Activated naive CD8-positive, alpha-beta T cell treated with anti-CD3 and anti-CD28 coated beads, Interleukin-2, amount 10 ng/mL, durations not matched to agents 7 days and 5 days (primary cell): ENCODE measurements at regions not wholly inside any gene's neighbourhood (a gene's known extent, or its start where the extent isn't known, plus 50 kb on each side); places are given as distances from the start of the nearest gene placed in this dataset.
"Not testable (repeated sequence)": the region's sequence is repeated elsewhere in the genome, so short reads cannot be mapped to it uniquely, and the experiment has no call there.

Experiments
- ATAC-seq: fragments of 150-1000 bp; cut with Tn5 transposase; one replicate; pipeline ENCODE4 v1.10.0; 2021; ENCODE audit warnings: low read depth, moderate library complexity
- POLR2A ChIA-PET: fragments of 350-600 bp; sonication (Branson Sonifier 250); formaldehyde crosslinking; loops from one replicate; lab custom pipeline; 2021; ENCODE audit warnings: antibody characterized with exemption; lab: Charles Lee
- DNase-seq: peaks from one replicate; pipeline ENCODE4 v3.0.0; 2021
- H3K27ac Mint-ChIP-seq: one replicate; pipeline ENCODE4 v1.8.0; 2022; ENCODE audit warnings: mild to moderate bottlenecking, mixed read lengths
- H3K27me3 Mint-ChIP-seq: one replicate; pipeline ENCODE4 v1.8.0; 2022; ENCODE audit warnings: mild to moderate bottlenecking, moderate library complexity, mixed read lengths
- H3K36me3 Mint-ChIP-seq: one replicate; pipeline ENCODE4 v1.8.0; 2021; ENCODE audit warnings: mild to moderate bottlenecking, mixed read lengths
- H3K4me1 Mint-ChIP-seq: one replicate; pipeline ENCODE4 v1.8.0; 2021; ENCODE audit warnings: mixed read lengths
- H3K4me3 Mint-ChIP-seq: one replicate; pipeline ENCODE4 v1.8.0; 2022; ENCODE audit warnings: mild to moderate bottlenecking, moderate library complexity, mixed read lengths
- H3K9me3 Mint-ChIP-seq: one replicate; pipeline ENCODE4 v1.8.0; 2021; ENCODE audit warnings: mixed read lengths

- POLR2A ChIA-PET: no interaction called here
- ATAC-seq: no peak
- no peak overlapping the region for H3K27ac Mint-ChIP-seq
These were observed 796.2 kb downstream of the KCNJ3 start for GRCh38 chr2:155494744-155495143.

GRCh38 chr2:155485141-155485842, 786.8 kb downstream of the KCNJ3 start:
- POLR2A ChIA-PET: no interaction called here
- DNase-seq (no peak), ATAC-seq (no peak)
- H3K27ac Mint-ChIP-seq: no peak overlapping the region
- H3K27me3 Mint-ChIP-seq: no peaks in the 10 kb centered on the region
- H3K36me3 Mint-ChIP-seq: no peaks in the 10 kb centered on the region
- H3K9me3 Mint-ChIP-seq: peaks cover 3% of the 10 kb centered on the region
- no peaks in the 10 kb centered on the region for H3K4me1 Mint-ChIP-seq
- no peak overlapping the region for H3K4me3 Mint-ChIP-seq

More at GRCh38 chr2:155494744-155495143, 796.2 kb downstream of the KCNJ3 start:
- Mint-ChIP-seq H3K4me1 (no peaks in the 10 kb centered on the region), H3K4me3 (no peak overlapping the region), H3K27me3 (no peaks in the 10 kb centered on the region), H3K9me3 (peaks cover 4% of the 10 kb centered on the region), H3K36me3 (no peaks in the 10 kb centered on the region)
- no peak for DNase-seq

GRCh38 chr2:155481141-155481540, 782.6 kb downstream of the KCNJ3 start:
- DNase-seq (no peak), ATAC-seq (no peak)
- H3K36me3 Mint-ChIP-seq: no peaks in the 10 kb centered on the region
- peaks cover 3% of the 10 kb centered on the region for H3K9me3 Mint-ChIP-seq
- H3K4me1 Mint-ChIP-seq: no peaks in the 10 kb centered on the region
- no peak overlapping the region for H3K4me3 Mint-ChIP-seq
- H3K27ac Mint-ChIP-seq: no peak overlapping the region
- no peaks in the 10 kb centered on the region for H3K27me3 Mint-ChIP-seq
- POLR2A ChIA-PET: no interaction called here

GRCh38 chr2:155472018-155472417, 773.5 kb downstream of the KCNJ3 start:
- POLR2A ChIA-PET, H3K9me3 Mint-ChIP-seq, H3K4me1 Mint-ChIP-seq, H3K27me3 Mint-ChIP-seq, H3K4me3 Mint-ChIP-seq, H3K36me3 Mint-ChIP-seq, ATAC-seq, H3K27ac Mint-ChIP-seq, DNase-seq: not testable (repeated sequence)

GRCh38 chr2:155456222-155456621, 757.7 kb downstream of the KCNJ3 start:
- DNase-seq (no peak), ATAC-seq (no peak)
- Mint-ChIP-seq H3K27me3 (no peaks in the 10 kb centered on the region), H3K4me3 (no peak overlapping the region), H3K9me3 (no peaks in the 10 kb centered on the region), H3K27ac (no peak overlapping the region), H3K36me3 (no peaks in the 10 kb centered on the region), H3K4me1 (no peaks in the 10 kb centered on the region)
- POLR2A ChIA-PET: no interaction called here

- DNase-seq: no peak
- POLR2A ChIA-PET: no interaction called here
- ATAC-seq: no peak
- H3K27ac Mint-ChIP-seq: no peak overlapping the region
- no peak overlapping the region for H3K4me3 Mint-ChIP-seq
- H3K4me1 Mint-ChIP-seq: no peaks in the 10 kb centered on the region
- no peaks in the 10 kb centered on the region for H3K36me3 Mint-ChIP-seq
- H3K9me3 Mint-ChIP-seq: peaks cover 4% of the 10 kb centered on the region
- no peaks in the 10 kb centered on the region for H3K27me3 Mint-ChIP-seq
These were observed 744.4 kb downstream of the KCNJ3 start for GRCh38 chr2:155442755-155443372.

- H3K4me3 Mint-ChIP-seq: no peak overlapping the region
- no peaks in the 10 kb centered on the region for H3K27me3 Mint-ChIP-seq
- H3K4me1 Mint-ChIP-seq: no peaks in the 10 kb centered on the region
These were observed 743.6 kb downstream of the KCNJ3 start for GRCh38 chr2:155442088-155442487.

GRCh38 chr2:155431004-155431507, 732.6 kb downstream of the KCNJ3 start:
- no peak overlapping the region for H3K4me3 Mint-ChIP-seq
- no peaks in the 10 kb centered on the region for H3K4me1 Mint-ChIP-seq
- POLR2A ChIA-PET: no interaction called here
- H3K36me3 Mint-ChIP-seq: no peaks in the 10 kb centered on the region
- H3K9me3 Mint-ChIP-seq: no peaks in the 10 kb centered on the region
- ATAC-seq (no peak), DNase-seq (no peak)
- no peaks in the 10 kb centered on the region for H3K27me3 Mint-ChIP-seq
- no peak overlapping the region for H3K27ac Mint-ChIP-seq

More at GRCh38 chr2:155442088-155442487, 743.6 kb downstream of the KCNJ3 start:
- no peak overlapping the region for H3K27ac Mint-ChIP-seq
- H3K36me3 Mint-ChIP-seq: no peaks in the 10 kb centered on the region
- no peak for DNase-seq
- H3K9me3 Mint-ChIP-seq: peaks cover 6% of the 10 kb centered on the region
- ATAC-seq: no peak
- POLR2A ChIA-PET: no interaction called here

- Mint-ChIP-seq H3K4me3 (no peak overlapping the region), H3K27me3 (no peaks in the 10 kb centered on the region), H3K27ac (no peak overlapping the region), H3K9me3 (no peaks in the 10 kb centered on the region), H3K36me3 (no peaks in the 10 kb centered on the region), H3K4me1 (no peaks in the 10 kb centered on the region)
- POLR2A ChIA-PET: no interaction called here
- DNase-seq (no peak), ATAC-seq (no peak)
These were observed 729.0 kb downstream of the KCNJ3 start for GRCh38 chr2:155427470-155427869.

GRCh38 chr2:155424518-155424917, 726.0 kb downstream of the KCNJ3 start:
- no peaks in the 10 kb centered on the region for H3K9me3 Mint-ChIP-seq
- no peaks in the 10 kb centered on the region for H3K27me3 Mint-ChIP-seq
- no peak overlapping the region for H3K27ac Mint-ChIP-seq
- ATAC-seq (no peak), DNase-seq (no peak)
- POLR2A ChIA-PET: no interaction called here
- H3K4me1 Mint-ChIP-seq: no peaks in the 10 kb centered on the region
- H3K36me3 Mint-ChIP-seq: no peaks in the 10 kb centered on the region
- H3K4me3 Mint-ChIP-seq: no peak overlapping the region

- Mint-ChIP-seq H3K9me3 (no peaks in the 10 kb centered on the region), H3K27me3 (no peaks in the 10 kb centered on the region), H3K36me3 (no peaks in the 10 kb centered on the region), H3K4me3 (no peak overlapping the region), H3K27ac (no peak overlapping the region), H3K4me1 (no peaks in the 10 kb centered on the region)
- ATAC-seq (no peak), DNase-seq (no peak)
- POLR2A ChIA-PET: no interaction called here
These were observed 720.3 kb downstream of the KCNJ3 start for GRCh38 chr2:155418753-155419152.

- Mint-ChIP-seq H3K9me3 (no peaks in the 10 kb centered on the region), H3K27ac (no peak overlapping the region), H3K4me1 (no peaks in the 10 kb centered on the region), H3K4me3 (no peak overlapping the region), H3K27me3 (no peaks in the 10 kb centered on the region), H3K36me3 (no peaks in the 10 kb centered on the region)
- ATAC-seq (no peak), DNase-seq (no peak)
- POLR2A ChIA-PET: no interaction called here
These were observed 714.1 kb downstream of the KCNJ3 start for GRCh38 chr2:155412598-155412997.

- Mint-ChIP-seq H3K27ac (no peak overlapping the region), H3K9me3 (peaks cover 3% of the 10 kb centered on the region), H3K4me3 (no peak overlapping the region), H3K27me3 (no peaks in the 10 kb centered on the region), H3K4me1 (no peaks in the 10 kb centered on the region), H3K36me3 (no peaks in the 10 kb centered on the region)
- ATAC-seq (no peak), DNase-seq (no peak)
- POLR2A ChIA-PET: no interaction called here
These were observed 706.0 kb downstream of the KCNJ3 start for GRCh38 chr2:155404433-155405002.

- no peak overlapping the region for H3K27ac Mint-ChIP-seq
- H3K27me3 Mint-ChIP-seq: no peaks in the 10 kb centered on the region
- POLR2A ChIA-PET: no interaction called here
- no peak for DNase-seq
- no peaks in the 10 kb centered on the region for H3K9me3 Mint-ChIP-seq
- no peak for ATAC-seq
- no peaks in the 10 kb centered on the region for H3K4me1 Mint-ChIP-seq
- no peak overlapping the region for H3K4me3 Mint-ChIP-seq
- no peaks in the 10 kb centered on the region for H3K36me3 Mint-ChIP-seq
These were observed 694.9 kb downstream of the KCNJ3 start for GRCh38 chr2:155393406-155393805.
